Inflammatory macrophage treated with lipopolysaccharide for 1 hour (primary cell): ENCODE measurements at regions not wholly inside any gene's neighbourhood (a gene's known extent, or its start where the extent isn't known, plus 50 kb on each side); places are given as distances from the start of the nearest gene placed in this dataset.
"Not testable (repeated sequence)": the region's sequence is repeated elsewhere in the genome, so short reads cannot be mapped to it uniquely, and the experiment has no call there.

Source experiments
- DNase-seq, 2 donors: peaks; one replicate each; pipeline ENCODE4 v3.0.0-alpha.2; 2020 to 2022

- no peak for DNase-seq
Observed at GRCh38 chr5:4581289-4581688, 558.8 kb upstream of the ADAMTS16 start.

- no peak for DNase-seq
Observed at GRCh38 chr5:4584982-4585381, 555.1 kb upstream of the ADAMTS16 start.

GRCh38 chr5:4613440-4613839 lies 526.7 kb upstream of the ADAMTS16 start:
- DNase-seq: no peak

- no peak for DNase-seq
Observed at GRCh38 chr5:4614088-4614487, 526.0 kb upstream of the ADAMTS16 start.

- not testable (repeated sequence) for DNase-seq
Observed at GRCh38 chr5:4615369-4615768, 524.8 kb upstream of the ADAMTS16 start.

- DNase-seq: no peak
Observed at GRCh38 chr5:4625206-4625896, 514.8 kb upstream of the ADAMTS16 start.

GRCh38 chr5:4627131-4627530 lies 513.0 kb upstream of the ADAMTS16 start:
- DNase-seq: no peak

- DNase-seq: no peak
Observed at GRCh38 chr5:4627929-4628328, 512.2 kb upstream of the ADAMTS16 start.

- no peak for DNase-seq
Observed at GRCh38 chr5:4628645-4629385, 511.3 kb upstream of the ADAMTS16 start.

GRCh38 chr5:4630031-4630430 lies 510.1 kb upstream of the ADAMTS16 start:
- DNase-seq: no peak

GRCh38 chr5:4634342-4634741 lies 505.8 kb upstream of the ADAMTS16 start:
- DNase-seq: no peak

GRCh38 chr5:4636378-4636777 lies 503.8 kb upstream of the ADAMTS16 start:
- DNase-seq: no peak

- no peak for DNase-seq
Observed at GRCh38 chr5:4639946-4640345, 500.2 kb upstream of the ADAMTS16 start.

GRCh38 chr5:4640795-4641194 lies 499.3 kb upstream of the ADAMTS16 start:
- no peak for DNase-seq

GRCh38 chr5:4642525-4642924 lies 497.6 kb upstream of the ADAMTS16 start:
- no peak for DNase-seq

- DNase-seq: no peak
Observed at GRCh38 chr5:4643190-4643589, 496.9 kb upstream of the ADAMTS16 start.

- no peak for DNase-seq
Observed at GRCh38 chr5:4643960-4644359, 496.2 kb upstream of the ADAMTS16 start.

GRCh38 chr5:4646715-4647375 lies 493.3 kb upstream of the ADAMTS16 start:
- DNase-seq: no peak

GRCh38 chr5:4647955-4648354 lies 492.2 kb upstream of the ADAMTS16 start:
- no peak for DNase-seq

- no peak for DNase-seq
Observed at GRCh38 chr5:4651806-4652565, 488.1 kb upstream of the ADAMTS16 start.

GRCh38 chr5:4653475-4653874 lies 486.7 kb upstream of the ADAMTS16 start:
- no peak for DNase-seq

- DNase-seq: no peak
Observed at GRCh38 chr5:4659851-4660250, 480.3 kb upstream of the ADAMTS16 start.

- no peak for DNase-seq
Observed at GRCh38 chr5:4661326-4661725, 478.8 kb upstream of the ADAMTS16 start.
